AG10803 (cell line): ENCODE measurements at regions not wholly inside any gene's neighbourhood (a gene's known extent, or its start where the extent isn't known, plus 50 kb on each side); places are given as distances from the start of the nearest gene placed in this dataset.
A peak's percentile ranks its signal among the peaks of the same experiment; 100 is the strongest.

Experiments
- DNase-seq: peaks from one replicate; pipeline ENCODE4 v3.0.0; 2010; ENCODE audit warnings: low read depth
- H3K4me3 ChIP-seq: 2 replicates; pipeline ENCODE4 v1.5.1; 2011; ENCODE audit warnings: mild to moderate bottlenecking, low read length, control low read depth
- TF ChIP-seq, protein P1 (sequence below): conservative IDR thresholded peaks from 2 replicates; pipeline ENCODE4 v1.5.1; 2011; ENCODE audit warnings: mild to moderate bottlenecking, low read length, control low read depth, inconsistent platforms

DNA sequence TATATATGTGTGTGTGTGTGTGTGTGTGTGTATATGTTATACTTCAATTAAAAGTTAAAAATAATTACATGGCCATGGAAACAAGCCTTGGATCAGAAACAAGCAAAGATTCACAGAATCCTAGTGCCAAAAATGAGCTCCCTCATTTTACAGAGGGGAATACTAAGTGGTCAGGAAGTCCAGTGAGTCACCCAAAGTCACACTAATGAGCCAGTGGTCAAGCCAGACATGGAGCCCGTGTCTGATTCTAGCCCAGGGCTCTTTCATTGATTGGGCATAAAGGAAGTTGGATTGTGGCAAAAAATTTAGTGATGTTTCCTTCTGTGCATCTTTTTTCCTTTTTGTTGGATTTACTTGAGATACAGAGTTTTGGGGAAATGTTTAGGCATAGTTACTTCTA, 152.5 kb upstream of the NPHP3 start:
- TF ChIP-seq, protein P1, sequence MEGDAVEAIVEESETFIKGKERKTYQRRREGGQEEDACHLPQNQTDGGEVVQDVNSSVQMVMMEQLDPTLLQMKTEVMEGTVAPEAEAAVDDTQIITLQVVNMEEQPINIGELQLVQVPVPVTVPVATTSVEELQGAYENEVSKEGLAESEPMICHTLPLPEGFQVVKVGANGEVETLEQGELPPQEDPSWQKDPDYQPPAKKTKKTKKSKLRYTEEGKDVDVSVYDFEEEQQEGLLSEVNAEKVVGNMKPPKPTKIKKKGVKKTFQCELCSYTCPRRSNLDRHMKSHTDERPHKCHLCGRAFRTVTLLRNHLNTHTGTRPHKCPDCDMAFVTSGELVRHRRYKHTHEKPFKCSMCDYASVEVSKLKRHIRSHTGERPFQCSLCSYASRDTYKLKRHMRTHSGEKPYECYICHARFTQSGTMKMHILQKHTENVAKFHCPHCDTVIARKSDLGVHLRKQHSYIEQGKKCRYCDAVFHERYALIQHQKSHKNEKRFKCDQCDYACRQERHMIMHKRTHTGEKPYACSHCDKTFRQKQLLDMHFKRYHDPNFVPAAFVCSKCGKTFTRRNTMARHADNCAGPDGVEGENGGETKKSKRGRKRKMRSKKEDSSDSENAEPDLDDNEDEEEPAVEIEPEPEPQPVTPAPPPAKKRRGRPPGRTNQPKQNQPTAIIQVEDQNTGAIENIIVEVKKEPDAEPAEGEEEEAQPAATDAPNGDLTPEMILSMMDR: no peak
- no peak overlapping the region for H3K4me3 ChIP-seq
- DNase-seq: no peak

DNA sequence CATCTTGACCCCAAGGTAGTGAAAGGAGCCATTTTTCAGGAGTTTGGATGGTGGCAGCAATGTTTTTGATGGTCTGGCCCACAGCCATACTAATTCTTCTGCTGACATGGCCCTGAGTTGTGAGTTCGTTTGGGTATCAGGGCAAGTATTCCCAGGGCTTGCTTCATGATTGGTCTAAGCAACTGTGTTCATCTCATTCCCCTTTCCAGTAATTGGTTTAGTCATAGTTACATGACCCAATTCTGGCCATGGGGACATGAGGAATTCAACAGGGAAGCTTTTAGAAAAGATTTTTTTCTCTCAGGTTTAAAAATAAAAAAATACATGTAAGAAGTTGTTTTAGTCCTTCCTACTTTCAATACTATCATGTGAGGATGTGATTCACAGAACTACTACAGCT, 150.5 kb upstream of the NPHP3 start:
- H3K4me3 ChIP-seq: no peak overlapping the region
- TF ChIP-seq, protein P1: no peak
- no peak for DNase-seq

DNA sequence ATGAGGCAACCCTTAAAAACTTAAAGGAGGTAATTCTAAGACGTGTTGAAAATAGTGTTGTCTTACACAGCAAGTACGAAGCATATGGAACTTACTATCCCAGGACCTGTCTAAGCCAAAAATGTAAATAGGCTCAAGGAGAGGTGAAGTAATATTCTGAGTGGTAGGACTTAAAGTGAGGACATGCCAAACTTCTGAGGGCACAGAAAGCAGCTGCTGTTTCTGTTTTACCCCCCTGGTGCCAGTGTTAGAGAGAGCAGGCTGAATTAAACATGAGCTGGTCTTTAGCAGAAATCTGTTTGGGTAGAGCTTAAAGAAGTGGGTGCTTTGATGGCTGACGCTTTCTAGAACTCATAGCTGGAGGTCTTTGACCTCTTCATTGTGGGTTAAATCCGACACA, 149.7 kb upstream of the NPHP3 start:
- no peak overlapping the region for H3K4me3 ChIP-seq
- no peak for DNase-seq
- TF ChIP-seq, protein P1: no peak

DNA sequence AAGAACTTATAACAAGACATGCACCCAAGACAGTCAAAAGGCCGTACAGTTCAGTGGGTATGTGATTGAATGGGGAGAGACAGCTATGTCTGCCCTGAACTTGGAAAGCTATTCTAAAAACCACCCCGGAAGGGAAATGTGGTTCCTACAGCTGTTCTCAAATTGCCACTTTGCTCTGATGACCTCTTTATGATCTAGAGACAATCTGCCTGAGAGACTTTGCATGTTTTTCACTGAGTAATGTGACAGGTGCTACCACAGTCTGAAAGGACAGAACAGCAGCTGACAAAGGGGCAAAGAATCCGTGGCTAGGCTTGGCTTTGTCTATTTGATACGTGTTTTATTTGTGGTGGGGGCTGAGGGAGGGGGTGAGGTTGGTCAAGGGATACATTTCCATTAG, 148.3 kb upstream of the NPHP3 start:
- TF ChIP-seq, protein P1: no peak
- DNase-seq: no peak
- H3K4me3 ChIP-seq: no peak overlapping the region

DNA sequence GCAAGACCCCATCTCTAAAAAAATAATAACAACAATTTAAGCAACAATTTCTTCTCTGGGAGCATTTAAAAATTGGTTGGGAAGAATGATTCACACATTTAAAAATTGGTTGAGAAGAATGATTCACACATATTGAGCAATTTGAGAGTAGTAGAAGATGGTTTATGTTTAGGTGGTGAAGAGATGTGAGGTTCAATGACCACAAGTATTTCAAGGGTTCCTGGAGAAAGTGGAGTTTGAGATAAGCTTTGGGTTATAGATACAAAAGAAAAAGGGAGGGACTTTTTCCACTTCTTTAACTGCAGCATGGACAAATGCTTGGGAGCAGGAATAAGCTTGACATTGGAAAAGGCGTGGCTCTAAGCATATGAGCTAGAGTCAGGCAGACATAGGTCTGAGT, 145.7 kb upstream of the NPHP3 start:
- DNase-seq: peak; percentile 37
- no peak overlapping the region for H3K4me3 ChIP-seq
- TF ChIP-seq, protein P1: no peak

DNA sequence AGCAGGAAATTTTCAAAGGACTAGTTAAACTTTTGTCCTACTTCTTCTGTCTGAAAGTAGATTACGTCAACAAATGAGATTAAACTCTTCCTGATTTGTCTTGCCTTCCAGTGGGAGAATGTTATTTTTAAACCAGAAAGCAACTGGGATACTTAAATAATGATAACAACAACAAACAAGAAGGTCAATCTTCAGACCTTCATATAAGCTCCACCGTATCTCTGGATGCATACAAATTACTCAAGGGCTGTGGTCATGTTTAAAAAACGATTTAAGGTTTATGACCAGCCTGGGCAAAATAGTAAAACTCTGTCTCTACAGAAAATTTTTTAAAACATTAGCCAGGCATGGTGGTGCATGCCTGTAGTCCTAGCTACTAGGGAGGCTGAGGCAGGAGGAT, 145.3 kb upstream of the NPHP3 start:
- no peak overlapping the region for H3K4me3 ChIP-seq
- no peak for DNase-seq
- TF ChIP-seq, protein P1: no peak

DNA sequence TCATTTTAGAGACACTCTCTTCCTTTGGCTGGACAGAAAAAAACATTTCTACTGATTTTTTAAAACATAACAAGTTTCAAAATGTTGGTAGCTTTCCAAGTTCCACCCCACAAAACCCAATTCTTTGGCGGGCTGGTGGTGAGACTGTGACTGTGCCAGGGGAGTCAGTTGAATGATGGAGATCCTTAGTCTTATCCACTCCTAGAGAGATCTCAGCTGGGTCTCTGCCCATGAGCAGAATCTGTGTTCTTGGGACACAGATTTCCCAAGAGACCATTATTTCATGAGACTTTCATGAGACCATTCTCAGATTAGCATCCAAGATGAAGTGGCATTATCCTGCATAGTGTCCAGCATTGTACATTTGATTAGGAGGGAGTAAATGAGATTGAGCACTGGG, 135.1 kb upstream of the NPHP3 start:
- TF ChIP-seq, protein P1: no peak
- H3K4me3 ChIP-seq: no peak overlapping the region
- DNase-seq: no peak
